Ectodermal cell (in vitro differentiated cells): ENCODE measurements at regions not wholly inside any gene's neighbourhood (a gene's known extent, or its start where the extent isn't known, plus 50 kb on each side); places are given as distances from the start of the nearest gene placed in this dataset.

Experiments
- H3K27ac ChIP-seq: 2 replicates; pipeline ENCODE4 v1.7.0; 2013; ENCODE audit warnings: mild to moderate bottlenecking, low read depth, low read length; ENCODE audit not compliant: insufficient read depth, poor library complexity, severe bottlenecking
- H3K27me3 ChIP-seq: 2 replicates; pipeline ENCODE4 v1.7.0; 2013; ENCODE audit warnings: mild to moderate bottlenecking, low read length; ENCODE audit not compliant: insufficient read depth, control insufficient read depth, poor library complexity, severe bottlenecking
- H3K36me3 ChIP-seq: one replicate; pipeline ENCODE4 v1.7.0; 2013; ENCODE audit warnings: low read length; ENCODE audit not compliant: control insufficient read depth, insufficient read depth
- H3K4me1 ChIP-seq: one replicate; pipeline ENCODE4 v1.7.0; 2013; ENCODE audit warnings: low read length; ENCODE audit not compliant: control insufficient read depth, insufficient read depth
- H3K4me3 ChIP-seq: 2 replicates; pipeline ENCODE4 v1.7.0; 2013; ENCODE audit warnings: low read depth, low read length, control low read depth; ENCODE audit not compliant: insufficient read depth
- H3K9me3 ChIP-seq: 2 replicates; pipeline ENCODE4 v1.7.0; 2013; ENCODE audit warnings: mild to moderate bottlenecking, low read length, moderate library complexity; ENCODE audit not compliant: control insufficient read depth
- WGBS, 2 experiments: methylation state at CpG; one replicate each; pipeline ENCODE4 v1.1.7; 2013; ENCODE audit warnings: missing lambda C conversion rate in 2 of 2; 5-methylcytosine and 5-hydroxymethylcytosine counted together

DNA sequence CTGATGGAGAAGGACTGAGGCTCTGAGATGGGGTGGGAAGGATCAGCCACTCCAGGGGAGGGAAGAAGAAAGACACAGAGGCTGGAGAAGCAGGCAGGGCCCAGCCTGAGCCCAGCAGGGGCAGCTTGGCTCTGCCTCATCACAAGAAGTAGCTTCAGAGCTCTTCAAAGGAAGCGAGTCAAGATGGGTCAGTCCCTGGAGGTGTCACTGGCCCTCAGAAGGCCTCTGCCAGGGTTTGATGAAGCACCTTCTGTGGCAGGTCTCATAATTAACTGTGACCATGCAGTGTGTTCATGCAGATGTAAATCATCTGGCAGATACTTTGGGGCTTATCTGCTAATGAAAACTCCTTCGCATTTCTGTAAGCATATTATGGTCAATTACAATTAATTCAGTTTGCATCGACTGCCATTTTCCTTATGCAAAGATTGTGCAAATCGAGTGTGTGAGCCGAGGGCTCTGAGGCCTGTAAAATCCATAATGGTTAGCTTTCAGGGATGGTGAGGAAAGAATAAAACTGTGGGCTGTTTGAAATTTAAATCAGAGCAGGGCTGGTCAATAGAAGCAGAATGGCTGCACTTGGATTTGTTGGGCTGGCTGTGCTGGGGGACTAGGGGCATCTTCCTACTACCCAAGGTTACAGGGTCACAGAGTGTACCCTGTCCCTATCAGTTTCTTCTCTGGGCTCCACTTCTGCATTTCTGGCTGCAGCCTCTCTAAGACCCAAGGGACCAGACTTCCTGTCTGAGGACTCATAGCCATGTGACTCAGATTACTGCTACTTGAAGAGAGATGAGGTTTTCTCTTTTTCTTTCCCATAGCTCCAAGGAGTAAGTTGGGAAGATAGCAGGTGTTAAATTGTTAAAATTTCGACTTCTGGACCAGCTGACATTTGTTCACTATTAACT, 376.6 kb downstream of the DHX35 start:
- no peaks in the 10 kb centered on the region for H3K4me1 ChIP-seq
- no peak overlapping the region for H3K27ac ChIP-seq
- H3K27me3 ChIP-seq: no peaks in the 10 kb centered on the region
- H3K9me3 ChIP-seq: no peaks in the 10 kb centered on the region
- H3K36me3 ChIP-seq: no peaks in the 10 kb centered on the region
- no peak overlapping the region for H3K4me3 ChIP-seq
- 91 to 93% methylated on average over 6 of the region's 6 CpGs for WGBS, 2 experiments

DNA sequence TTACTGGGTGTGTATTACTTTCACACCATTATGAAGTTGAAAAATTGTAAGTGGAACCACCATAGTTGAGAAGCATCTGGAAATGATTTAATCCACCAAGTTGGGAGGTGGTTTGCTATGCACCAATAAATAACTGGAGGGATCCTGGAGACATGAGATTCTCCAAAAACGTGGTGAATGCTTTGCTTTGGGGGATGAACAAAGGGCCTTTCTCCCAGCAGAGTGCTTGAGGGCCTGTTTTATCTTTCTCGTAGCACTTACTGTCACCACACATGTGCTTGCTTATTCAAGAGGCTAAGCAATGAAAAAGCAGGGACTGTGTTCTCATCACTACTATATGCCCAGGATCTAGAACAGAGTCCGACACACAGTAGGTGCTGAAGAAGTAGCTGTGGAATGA, 371.1 kb downstream of the DHX35 start:
- Histone ChIP-seq H3K4me3 (no peak overlapping the region), H3K4me1 (no peaks in the 10 kb centered on the region), H3K27ac (no peak overlapping the region), H3K9me3 (no peaks in the 10 kb centered on the region), H3K27me3 (no peaks in the 10 kb centered on the region), H3K36me3 (no peaks in the 10 kb centered on the region)
- 83 to 84% methylated on average over 3 of the region's 3 CpGs for WGBS, 2 experiments

DNA sequence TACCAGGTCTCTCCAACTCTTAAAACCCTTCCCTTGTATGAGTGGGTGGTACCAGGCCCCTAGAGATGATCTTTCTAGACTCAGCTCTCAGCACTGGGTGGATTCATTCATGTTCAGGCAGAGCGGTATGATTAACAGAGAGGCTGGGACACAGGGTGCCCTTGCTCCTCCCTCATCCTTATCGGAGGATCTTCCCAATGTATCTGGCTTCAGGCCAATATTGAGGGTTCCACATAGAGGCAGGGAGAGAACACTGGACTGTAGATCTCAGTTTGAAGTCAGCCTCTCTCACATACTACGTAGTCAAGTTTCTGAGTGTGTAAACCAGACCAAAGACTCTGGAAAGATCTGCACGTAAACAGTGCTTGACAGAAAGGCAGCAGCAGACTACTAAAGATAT, 366.2 kb downstream of the DHX35 start:
- no peak overlapping the region for H3K27ac ChIP-seq
- H3K9me3 ChIP-seq: no peaks in the 10 kb centered on the region
- no peak overlapping the region for H3K4me3 ChIP-seq
- H3K27me3 ChIP-seq: no peaks in the 10 kb centered on the region
- H3K4me1 ChIP-seq: no peaks in the 10 kb centered on the region
- WGBS, 2 experiments: 93 to 96% methylated on average over 4 of the region's 4 CpGs
- H3K36me3 ChIP-seq: no peaks in the 10 kb centered on the region

DNA sequence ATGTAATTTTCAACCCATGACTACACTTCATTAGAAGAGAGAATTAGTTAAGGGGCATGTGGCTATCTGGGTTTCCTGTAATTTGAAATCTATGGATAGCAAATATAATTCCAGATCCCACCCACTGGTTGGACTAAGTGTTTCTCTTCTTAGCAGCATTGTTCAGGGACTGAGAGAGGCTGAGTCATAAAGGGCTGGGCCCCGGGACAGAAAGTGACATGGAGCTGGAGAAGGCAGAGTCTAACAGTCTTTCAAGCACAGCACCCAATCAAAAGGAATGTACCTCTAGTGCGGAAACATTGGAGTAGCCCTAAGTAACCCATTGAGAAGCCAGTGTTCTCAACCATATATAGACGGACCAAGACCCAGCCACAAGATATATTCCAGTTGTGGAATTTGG, 363.9 kb downstream of the DHX35 start:
- Histone ChIP-seq H3K9me3 (no peaks in the 10 kb centered on the region), H3K4me1 (no peaks in the 10 kb centered on the region), H3K36me3 (no peaks in the 10 kb centered on the region), H3K27me3 (no peaks in the 10 kb centered on the region), H3K27ac (no peak overlapping the region), H3K4me3 (no peak overlapping the region)
- 86 to 91% methylated on average over 3 of the region's 3 CpGs for WGBS, 2 experiments

DNA sequence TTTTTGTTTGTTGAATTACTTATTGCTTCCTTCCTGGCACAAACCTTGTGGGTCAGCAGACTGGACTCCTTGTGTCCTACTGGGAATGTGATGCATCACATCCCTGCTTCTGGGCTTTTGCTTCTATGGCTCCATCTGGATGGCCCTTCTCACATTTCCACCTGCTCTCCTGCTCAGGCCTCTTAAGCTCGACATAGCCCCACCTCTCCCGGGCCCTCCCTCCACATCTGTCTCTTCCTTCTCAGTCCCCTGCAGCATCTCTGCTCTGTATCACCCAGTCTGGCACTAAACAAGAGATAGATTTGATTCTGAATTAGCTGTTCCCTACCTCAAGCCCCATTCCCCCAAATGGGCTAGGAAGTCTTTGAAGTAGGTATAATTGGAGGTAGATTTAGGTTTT, 356.8 kb downstream of the DHX35 start:
- H3K36me3 ChIP-seq: no peaks in the 10 kb centered on the region
- no peak overlapping the region for H3K27ac ChIP-seq
- WGBS, 2 experiments: 53 to 59% methylated on average over 2 of the region's 2 CpGs
- no peak overlapping the region for H3K4me3 ChIP-seq
- H3K27me3 ChIP-seq: no peaks in the 10 kb centered on the region
- H3K9me3 ChIP-seq: no peaks in the 10 kb centered on the region
- H3K4me1 ChIP-seq: no peaks in the 10 kb centered on the region

DNA sequence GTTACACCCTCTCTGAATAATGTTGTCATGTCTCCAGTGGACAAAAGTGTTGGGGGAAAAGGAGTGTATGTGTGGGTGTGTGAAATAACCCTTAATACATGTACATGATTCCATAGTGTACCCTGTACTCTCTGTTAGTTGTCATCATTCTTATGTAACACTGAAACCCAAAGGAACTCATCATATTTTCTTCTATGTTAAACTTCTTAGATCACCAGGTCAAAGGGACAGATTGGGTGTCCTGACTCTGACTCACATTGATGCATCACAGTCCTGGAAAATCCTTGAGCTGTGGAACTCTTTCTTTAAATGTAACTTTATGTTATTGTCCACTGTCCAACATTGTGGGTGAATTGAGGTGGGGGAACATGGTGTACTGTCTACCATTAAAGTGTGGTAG, 350.5 kb downstream of the DHX35 start:
- Histone ChIP-seq H3K27ac (no peak overlapping the region), H3K4me3 (no peak overlapping the region)

DNA sequence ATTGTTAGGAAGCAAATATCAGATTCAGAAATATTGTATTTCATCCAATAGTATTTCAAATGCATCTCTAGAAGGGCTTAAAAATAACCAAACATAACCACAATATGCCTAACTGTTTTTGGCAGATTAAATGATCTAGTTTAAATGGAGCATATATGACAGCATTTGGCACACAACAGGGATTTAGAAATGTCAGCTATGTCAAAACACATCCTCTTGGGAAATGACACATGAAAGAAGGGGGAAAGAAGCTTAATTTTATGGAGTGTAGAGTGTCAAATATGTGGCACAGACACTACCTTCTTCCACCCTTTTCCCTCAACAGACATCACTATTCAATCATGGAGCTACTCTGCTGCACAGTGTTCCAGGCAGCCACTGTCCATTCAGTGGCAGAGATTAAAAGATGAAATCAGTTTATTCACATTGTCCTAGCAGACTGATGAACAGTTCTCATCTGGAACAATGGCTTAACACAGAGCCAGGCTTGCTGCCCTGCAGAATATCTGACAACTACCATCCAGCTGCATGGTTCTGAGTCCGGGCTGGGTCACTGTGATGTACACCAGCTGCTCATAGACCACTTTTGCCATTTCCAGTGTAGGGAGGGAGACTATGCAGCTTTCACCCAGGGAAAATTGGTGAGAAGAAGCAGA, 349.8 kb downstream of the DHX35 start:
- H3K36me3 ChIP-seq: no peaks in the 10 kb centered on the region
- WGBS, 2 experiments: 94 to 100% methylated on average over 1 of the region's 1 CpG

More for the DNA sequence above, 350.5 kb downstream of the DHX35 start:
- Histone ChIP-seq H3K4me1 (peaks cover 9% of the 10 kb centered on the region), H3K27me3 (no peaks in the 10 kb centered on the region), H3K36me3 (no peaks in the 10 kb centered on the region), H3K9me3 (no peaks in the 10 kb centered on the region)

DNA sequence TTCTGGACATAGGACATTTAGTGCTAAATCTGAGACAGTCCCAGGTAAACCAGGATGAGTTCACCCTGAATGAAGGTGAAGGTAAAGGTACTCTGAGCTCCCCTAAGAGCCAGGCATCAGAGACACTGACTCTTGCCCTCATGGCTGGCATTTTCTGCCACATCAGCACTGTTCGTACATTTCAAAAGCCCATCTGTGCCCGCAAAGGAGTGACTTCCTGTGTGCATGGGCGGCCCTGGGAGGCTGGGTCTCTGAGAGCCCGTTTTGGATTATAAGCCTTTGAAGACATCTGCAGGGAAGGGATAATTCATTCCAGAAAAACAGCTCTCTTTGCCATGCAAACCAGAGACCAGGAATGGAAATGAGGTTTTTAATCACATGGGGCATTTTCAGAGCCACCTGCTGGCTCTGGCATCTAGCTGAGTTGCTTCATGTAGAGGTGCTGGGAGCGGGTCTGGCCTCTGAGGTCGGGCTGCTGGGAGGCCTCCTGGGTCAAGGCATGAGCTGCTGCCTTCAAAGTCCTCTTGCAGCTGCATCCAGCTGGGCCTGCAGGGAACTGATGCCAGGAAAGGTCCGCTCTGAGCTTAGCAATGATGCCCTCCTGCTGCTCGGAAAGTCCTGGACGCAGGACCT, 348.3 kb downstream of the DHX35 start:
- 53 to 61% methylated on average over 9 of the region's 9 CpGs for WGBS, 2 experiments
- Histone ChIP-seq H3K4me3 (no peak overlapping the region), H3K9me3 (no peaks in the 10 kb centered on the region), H3K4me1 (peaks cover 9% of the 10 kb centered on the region), H3K36me3 (no peaks in the 10 kb centered on the region), H3K27ac (no peak overlapping the region), H3K27me3 (no peaks in the 10 kb centered on the region)

More for the DNA sequence above, 349.8 kb downstream of the DHX35 start:
- H3K27ac ChIP-seq: no peak overlapping the region
- no peak overlapping the region for H3K4me3 ChIP-seq
- H3K4me1 ChIP-seq: peaks cover 9% of the 10 kb centered on the region
- no peaks in the 10 kb centered on the region for H3K27me3 ChIP-seq
- no peaks in the 10 kb centered on the region for H3K9me3 ChIP-seq

DNA sequence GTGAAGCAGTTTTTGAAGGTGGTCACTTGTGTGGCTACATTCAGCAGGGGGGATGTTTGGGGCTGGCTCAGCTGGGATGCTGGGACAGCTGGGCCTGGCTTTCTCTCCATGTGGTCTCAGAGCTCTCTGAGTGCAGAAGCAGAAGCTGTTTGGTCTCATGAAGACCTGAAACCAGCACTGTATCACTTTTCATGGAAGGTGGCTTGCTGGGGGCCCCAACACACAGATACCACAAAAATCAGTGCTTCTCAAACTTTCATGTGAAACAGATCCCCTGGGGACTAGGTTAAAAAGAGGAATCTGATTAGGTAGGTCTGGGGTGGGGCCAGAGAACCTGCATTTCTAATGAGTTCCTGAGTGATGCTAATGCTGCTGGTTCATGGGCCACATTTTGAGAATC, 347.3 kb downstream of the DHX35 start:
- Histone ChIP-seq H3K36me3 (no peaks in the 10 kb centered on the region), H3K4me1 (peaks cover 9% of the 10 kb centered on the region), H3K27ac (no peak overlapping the region)

DNA sequence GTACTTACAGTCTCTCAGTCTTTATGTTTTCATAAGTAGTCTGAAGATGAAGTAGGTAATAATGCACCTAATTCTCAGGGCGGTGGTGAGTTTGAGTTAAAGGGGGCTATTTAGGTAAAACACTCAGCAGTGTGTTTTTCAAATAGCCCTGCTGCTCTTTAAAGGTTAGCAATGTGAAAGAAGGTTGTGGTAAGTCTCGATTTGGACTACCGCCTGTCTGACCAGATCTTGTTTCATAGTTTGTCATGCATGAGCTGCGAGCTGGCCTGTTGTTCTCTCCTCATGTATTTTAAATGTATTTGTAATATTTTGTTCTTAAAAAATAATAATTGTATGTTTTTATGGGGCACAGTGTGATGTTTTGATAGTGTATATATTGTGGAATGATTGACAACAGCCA, 340.2 kb downstream of the DHX35 start:
- H3K36me3 ChIP-seq: no peaks in the 10 kb centered on the region
- H3K27ac ChIP-seq: no peak overlapping the region
- H3K4me1 ChIP-seq: no peaks in the 10 kb centered on the region
- no peaks in the 10 kb centered on the region for H3K9me3 ChIP-seq
- WGBS, 2 experiments: 86 to 92% methylated on average over 3 of the region's 4 CpGs
- H3K4me3 ChIP-seq: no peak overlapping the region
- H3K27me3 ChIP-seq: no peaks in the 10 kb centered on the region

More for the DNA sequence above, 347.3 kb downstream of the DHX35 start:
- Histone ChIP-seq H3K27me3 (no peaks in the 10 kb centered on the region), H3K9me3 (no peaks in the 10 kb centered on the region), H3K4me3 (no peak overlapping the region)
